A549 (cell line): ENCODE measurements at regions not wholly inside any gene's neighbourhood (a gene's known extent, or its start where the extent isn't known, plus 50 kb on each side); places are given as distances from the start of the nearest gene placed in this dataset.

Experiments used
- HDAC2 ChIP-seq: fragments of 200-600 bp; sonication (generic); IDR thresholded peaks from 2 replicates; pipeline ENCODE4 v1.6.1; 2016
- PBX3 ChIP-seq: IDR thresholded peaks from 2 replicates; pipeline ENCODE4 v1.6.1; 2012

GRCh38 chr5:97844797-97845196 is 661.8 kb upstream of the RIOK2 start:
- TF ChIP-seq PBX3: no peak
- TF ChIP-seq HDAC2: no peak
